Loucy (cell line): ENCODE measurements at regions not wholly inside any gene's neighbourhood (a gene's known extent, or its start where the extent isn't known, plus 50 kb on each side); places are given as distances from the start of the nearest gene placed in this dataset.

Experiments
- CTCF ChIP-seq: fragments of 200-600 bp; sonication (generic); conservative IDR thresholded peaks from 2 replicates; pipeline ENCODE4 v1.5.1; 2014; ENCODE audit warnings: mild to moderate bottlenecking, antibody characterized with exemption, low read length
- EZH2phosphoT487 ChIP-seq: fragments of 200-600 bp; IDR thresholded peaks from 2 replicates; pipeline ENCODE4 v1.6.1; 2018; ENCODE audit warnings: antibody characterized with exemption, mild to moderate bottlenecking, moderate library complexity, borderline replicate concordance

GRCh38 chr6:109301418-109301817, 80.8 kb downstream of the CD164 start:
- no peak for TF ChIP-seq CTCF
- TF ChIP-seq EZH2phosphoT487 = no peak
